ENCODE measurements at regions not wholly inside any gene's neighbourhood (a gene's known extent, or its start where the extent isn't known, plus 50 kb on each side); places are given as distances from the start of the nearest gene placed in this dataset.

DNA sequence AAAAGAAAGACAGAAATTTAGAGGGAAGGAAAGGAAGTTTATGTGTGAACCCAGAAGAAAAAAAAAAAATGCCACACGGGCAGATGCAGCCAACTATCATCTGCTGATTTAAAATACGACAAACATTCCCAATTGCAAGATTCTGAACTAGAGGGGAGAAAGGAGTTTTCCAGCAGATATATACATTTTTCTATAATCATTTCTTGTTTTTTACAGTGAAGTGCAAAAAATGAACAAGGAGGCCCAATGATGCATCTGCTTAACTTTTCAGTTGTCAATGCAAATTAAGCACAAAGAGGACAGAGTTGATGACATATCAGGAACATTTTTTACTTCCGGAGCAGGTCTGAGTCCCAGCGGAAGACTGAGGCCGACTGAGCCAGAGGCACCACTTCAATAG lies 144.7 kb downstream of the MYCN start:
- DNase-seq (ENCODE audit: low read depth in 1 of 2, low spot score in 2 of 2) = no peak
- Histone ChIP-seq H3K36me3 (ENCODE audit: control insufficient read depth in 2 of 4, insufficient read depth in 4 of 4, low read length in 3 of 4) (no peaks in the 10 kb centered on the region), H2AK5ac (ENCODE audit: low read depth, low read length) (no peak overlapping the region), H4K5ac (ENCODE audit: insufficient read length, low read depth, low read length) (no peak overlapping the region), H2BK15ac (ENCODE audit: low read length) (no peak overlapping the region), H3K27me3 (replicated peaks in 1 of 4; ENCODE audit: control insufficient read depth in 3 of 4, extremely low read depth in 1 of 4, insufficient read depth in 3 of 4, low read length in 3 of 4) (no peaks in the 10 kb centered on the region), H4K91ac (replicated peaks; ENCODE audit: insufficient read length, low read length) (no peak overlapping the region), H3K14ac (ENCODE audit: insufficient read length) (no peak overlapping the region), H2BK5ac (ENCODE audit: low read depth, low read length) (no peak overlapping the region), H3K4me2 (ENCODE audit: insufficient read depth in 1 of 2, low read depth in 2 of 2, low read length in 2 of 2) (no peak overlapping the region), H3K23ac (ENCODE audit: insufficient read length) (no peak overlapping the region), H2BK120ac (replicated peaks; ENCODE audit: low read depth, low read length) (no peak overlapping the region), H4K20me1 (replicated peaks in 1 of 2; ENCODE audit: control insufficient read depth in 1 of 2, insufficient read depth in 2 of 2, low read length in 2 of 2) (no peaks in the 10 kb centered on the region), H3K18ac (ENCODE audit: extremely low read depth, low read length) (no peak overlapping the region), H3K79me1 (ENCODE audit: low read depth, low read length) (no peaks in the 10 kb centered on the region), H3K23me2 (ENCODE audit: low read depth, low read length) (no peaks in the 10 kb centered on the region), H3K56ac (replicated peaks; ENCODE audit: insufficient read length, low read depth, low read length) (no peak overlapping the region), H3K27ac (ENCODE audit: low read depth, low read length) (no peak overlapping the region), H3K9me3 (ENCODE audit: insufficient read depth in 2 of 2, low read depth in 1 of 2, low read length in 1 of 2) (no peaks in the 10 kb centered on the region), H3K4ac (replicated peaks; ENCODE audit: insufficient read length, low read depth, low read length) (no peak overlapping the region), H2BK20ac (ENCODE audit: low read length) (no peak overlapping the region), H3K4me3 (ENCODE audit: extremely low read depth in 1 of 4, insufficient read depth in 2 of 4, low read depth in 3 of 4, low read length in 4 of 4) (no peak overlapping the region), H3K4me1 (replicated peaks in 1 of 4; ENCODE audit: control insufficient read depth in 3 of 4, insufficient read depth in 4 of 4, low read length in 3 of 4) (no peaks in the 10 kb centered on the region; a peak in 1 of 7 replicates), H4K8ac (ENCODE audit: extremely low read depth, insufficient read depth, low read length) (no peak overlapping the region), H3K9ac (replicated peaks in 1 of 4; ENCODE audit: extremely low read depth in 1 of 4, low read depth in 3 of 4, low read length in 3 of 4) (no peak overlapping the region), H3K79me2 (ENCODE audit: control insufficient read depth in 1 of 2, insufficient read depth in 2 of 2, low read length in 2 of 2) (no peaks in the 10 kb centered on the region), H2AFZ (ENCODE audit: low read length) (no peak overlapping the region), H2BK12ac (ENCODE audit: low read depth, low read length) (0 out of 2 replicates have a peak overlapping the region, but pooled peaks have one; percentile 27)
- ChIA-PET CTCF (ENCODE audit: partially characterized antibody) (interaction anchor here (2.1 kb wide), 1 partner anchor 52 kb away, joined by 6 read pairs; no protein-coding TSS in a partner anchor), POLR2A (ENCODE audit: partially characterized antibody) (no interaction called here)
- no peak for FAIRE-seq
- 90% methylated on average over 5 of the region's 5 CpGs; no CpG with 5 or more reads in 1 of the 2 experiments for WGBS, 2 experiments (ENCODE audit: extremely low coverage in 1 of 2, insufficient coverage in 1 of 2, insufficient read length in 1 of 2, insufficient replicate concordance in 2 of 2, low coverage in 1 of 2, low lambda C conversion rate in 2 of 2, missing lambda C conversion rate in 1 of 2)
- TF ChIP-seq CHD2 (IDR thresholded peaks at IDR 0.05; ENCODE audit: low read length) (no peak), USF2 (IDR thresholded peaks at IDR 0.05; ENCODE audit: low read length) (no peak), EGR1 (IDR thresholded peaks at IDR 0.05; ENCODE audit: borderline replicate concordance, low read depth, low read length) (no peak), TCF12 (IDR thresholded peaks at IDR 0.05; ENCODE audit: low read depth, low read length) (no peak), BCL11A (IDR thresholded peaks at IDR 0.05; ENCODE audit: low read depth in 2 of 2, low read length in 2 of 2) (no peak), KDM4A (IDR thresholded peaks at IDR 0.05; ENCODE audit: low read depth, low read length, severe bottlenecking) (no peak), POLR2A (IDR thresholded peaks at IDR 0.05; ENCODE audit: control extremely low read depth in 1 of 2, low read depth in 2 of 2, low read length in 2 of 2) (no peak), NRF1 (IDR thresholded peaks at IDR 0.05; ENCODE audit: low read depth, low read length) (no peak), SP2 (IDR thresholded peaks at IDR 0.05; ENCODE audit: low read length) (no peak), RAD21 (IDR thresholded peaks at IDR 0.05 in 1 of 2, conservative IDR thresholded peaks at IDR 0.05 in 1 of 2; ENCODE audit: low read depth in 2 of 2, low read length in 2 of 2) (no peak), BACH1 (IDR thresholded peaks at IDR 0.05; ENCODE audit: low read length) (no peak), RXRA (IDR thresholded peaks at IDR 0.05; ENCODE audit: insufficient read depth, low read depth, low read length) (no peak), POU5F1 (IDR thresholded peaks at IDR 0.05; ENCODE audit: low read depth, low read length) (no peak)

Measured in H1 (cell line).